Neural progenitor cell (in vitro differentiated cells): ENCODE measurements at regions not wholly inside any gene's neighbourhood (a gene's known extent, or its start where the extent isn't known, plus 50 kb on each side); places are given as distances from the start of the nearest gene placed in this dataset.

Experiments used
- CTCF ChIP-seq: fragments of 200-600 bp; sonication (generic); IDR thresholded peaks from 2 replicates; pipeline ENCODE4 v1.5.1; 2017; ENCODE audit warnings: antibody characterized with exemption, mild to moderate bottlenecking
- EZH2 ChIP-seq: fragments of 200-600 bp; sonication (generic); IDR thresholded peaks from 2 replicates; pipeline ENCODE4 v1.6.1; 2017; ENCODE audit warnings: antibody characterized with exemption, mild to moderate bottlenecking, moderate library complexity

- TF ChIP-seq CTCF (no peak), EZH2 (no peak)
These were observed 195.4 kb upstream of the TYRP1 start for GRCh38 chr9:12497790-12498189.
